Transverse colon (tissue), 4 donors: ENCODE measurements at regions not wholly inside any gene's neighbourhood (a gene's known extent, or its start where the extent isn't known, plus 50 kb on each side); places are given as distances from the start of the nearest gene placed in this dataset.

ENCODE experiments used
- DNase-seq: peaks from one replicate; pipeline ENCODE4 v3.0.0-alpha.2; 2019
- H3K27ac ChIP-seq, 4 donors: fragments of 200-600 bp; sonication (generic); 2 replicates each; pipeline ENCODE4 v1.5.1; 2016 to 2018; ENCODE audit warnings: inconsistent platforms in 4 of 4
- H3K27me3 ChIP-seq: fragments of 200-600 bp; sonication (generic); 2 replicates; pipeline ENCODE4 v1.5.1; 2017; ENCODE audit warnings: inconsistent platforms
- H3K36me3 ChIP-seq, 4 donors: fragments of 200-600 bp; sonication (generic); 2 replicates each; pipeline ENCODE4 v1.5.1; 2017 to 2019; ENCODE audit warnings: inconsistent platforms in 4 of 4
- H3K4me1 ChIP-seq, 4 donors: fragments of 200-600 bp; sonication (generic); 2 replicates each; pipeline ENCODE4 v1.5.1; 2017 to 2020; ENCODE audit warnings: inconsistent platforms in 4 of 4
- H3K4me3 ChIP-seq, 4 donors: fragments of 200-600 bp; sonication (generic); 1 replicate in 1 of 4; 2 replicates in 3 of 4; pipeline versions ENCODE4 v1.5.1 to v1.6.1; 2017 to 2019; ENCODE audit warnings: inconsistent platforms in 4 of 4
- H3K9me3 ChIP-seq, 2 donors: fragments of 200-600 bp; sonication (generic); 2 replicates each; pipeline ENCODE4 v1.5.1; 2017 to 2019; ENCODE audit warnings: inconsistent platforms in 2 of 2
- CTCF ChIP-seq, 5 experiments: fragments of 200-600 bp in 3 of 5; fragments of 450-650 bp in 2 of 5; sonication (generic) in 3 of 5; IDR thresholded peaks; 1 replicate in 2 of 5; 2 replicates in 3 of 5; pipeline ENCODE4 v1.5.1; 2016 to 2017; ENCODE audit warnings: antibody characterized with exemption in 5 of 5, inconsistent platforms in 3 of 5, mild to moderate bottlenecking in 2 of 5, moderate library complexity in 1 of 5
- EP300 ChIP-seq: sonication (generic); formaldehyde crosslinking; IDR thresholded peaks from one replicate; pipeline ENCODE4 v1.6.1; 2017; ENCODE audit warnings: antibody characterized with exemption, low read depth
- POLR2A ChIP-seq: fragments of 450-650 bp; IDR thresholded peaks from one replicate; pipeline ENCODE4 v1.6.1; 2016; ENCODE audit warnings: antibody characterized with exemption, mild to moderate bottlenecking, moderate library complexity
- POLR2AphosphoS5 ChIP-seq, 3 donors: sonication (generic); formaldehyde crosslinking; IDR thresholded peaks; one replicate each; pipeline ENCODE4 v1.6.1; 2016; ENCODE audit warnings: antibody characterized with exemption in 3 of 3
- WGBS, 2 donors: methylation state at CpG; one replicate each; pipeline ENCODE4 v1.1.5; 2018; ENCODE audit warnings: low coverage in 1 of 2; 5-methylcytosine and 5-hydroxymethylcytosine counted together
- in situ Hi-C, 4 donors: fragments of 200-750 bp; cut with MboI; loops; one replicate each; pipeline versions ENCODE4 v1.15.0 to v1.15.1; 2017; ENCODE audit warnings: low sequenced_read_pairs in 3 of 4, low pct_ligation_motif_present in 1 of 4, low pct_unique_long_range_greater_than_20kb in 1 of 4
- intact Hi-C: fragments of 100-400 bp; cut with DNase I; formaldehyde crosslinking; loops from one replicate; pipeline ENCODE4 v1.15.1; 2023; ENCODE audit warnings: low total_unique reads

GRCh38 chr18:57278933-57279332, 73.4 kb upstream of the ST8SIA3 start:
- in situ Hi-C loops: no loop called here
- intact Hi-C loops: no loop called here
- DNase-seq: no peak

GRCh38 chr18:57281519-57281918, 70.8 kb upstream of the ST8SIA3 start:
- in situ Hi-C loops (no loop called here), intact Hi-C loops (no loop called here)
- TF ChIP-seq POLR2AphosphoS5 (IDR thresholded peaks at IDR 0.05) (no peak), POLR2A (no peak), EP300 (no peak), CTCF (IDR thresholded peaks at IDR 0.05) (no peak)
- no peak overlapping the region for H3K4me3 ChIP-seq
- DNase-seq: no peak
- H3K27me3 ChIP-seq: no peaks in the 10 kb centered on the region
- H3K9me3 ChIP-seq: no peaks in the 10 kb centered on the region
- no peaks in the 10 kb centered on the region for H3K36me3 ChIP-seq
- 88 to 91% methylated on average over 4 to 5 of the region's 5 CpGs for WGBS, 2 donors
- no peak overlapping the region for H3K27ac ChIP-seq
- H3K4me1 ChIP-seq: no peaks in the 10 kb centered on the region

More at GRCh38 chr18:57278933-57279332, 73.4 kb upstream of the ST8SIA3 start:
- Histone ChIP-seq H3K4me1 (no peaks in the 10 kb centered on the region), H3K4me3 (no peak overlapping the region), H3K27me3 (no peaks in the 10 kb centered on the region), H3K27ac (no peak overlapping the region), H3K9me3 (no peaks in the 10 kb centered on the region), H3K36me3 (no peaks in the 10 kb centered on the region)
- no peak for TF ChIP-seq CTCF (IDR thresholded peaks at IDR 0.05)
- TF ChIP-seq POLR2A: no peak
- TF ChIP-seq EP300: no peak
- TF ChIP-seq POLR2AphosphoS5 (IDR thresholded peaks at IDR 0.05): no peak

GRCh38 chr18:57286949-57287348, 65.4 kb upstream of the ST8SIA3 start:
- no peak overlapping the region for H3K4me3 ChIP-seq
- intact Hi-C loops: no loop called here
- H3K9me3 ChIP-seq: no peaks in the 10 kb centered on the region
- H3K36me3 ChIP-seq: no peaks in the 10 kb centered on the region
- 0 to 82% methylated on average over 1 to 2 of the region's 2 CpGs for WGBS, 2 donors
- in situ Hi-C loops: no loop called here
- H3K27ac ChIP-seq: no peak overlapping the region
- DNase-seq: no peak
- no peaks in the 10 kb centered on the region for H3K27me3 ChIP-seq
- no peak for TF ChIP-seq POLR2AphosphoS5 (IDR thresholded peaks at IDR 0.05)
- no peak for TF ChIP-seq CTCF (IDR thresholded peaks at IDR 0.05)
- TF ChIP-seq EP300: no peak
- H3K4me1 ChIP-seq: no peaks in the 10 kb centered on the region

GRCh38 chr18:57287766-57288165, 64.6 kb upstream of the ST8SIA3 start:
- H3K27ac ChIP-seq: no peak overlapping the region
- no peaks in the 10 kb centered on the region for H3K27me3 ChIP-seq
- in situ Hi-C loops (no loop called here), intact Hi-C loops (no loop called here)
- TF ChIP-seq CTCF (IDR thresholded peaks at IDR 0.05): no peak
- TF ChIP-seq EP300: no peak
- no peak for TF ChIP-seq POLR2AphosphoS5 (IDR thresholded peaks at IDR 0.05)
- TF ChIP-seq POLR2A: no peak
- H3K4me3 ChIP-seq: no peak overlapping the region
- DNase-seq: no peak
- H3K4me1 ChIP-seq: no peaks in the 10 kb centered on the region
- no peaks in the 10 kb centered on the region for H3K9me3 ChIP-seq
- 59 to 85% methylated on average over 2 of the region's 2 CpGs for WGBS, 2 donors
- no peaks in the 10 kb centered on the region for H3K36me3 ChIP-seq
